Endometrial microvascular endothelial cells (primary cell): ENCODE measurements at regions not wholly inside any gene's neighbourhood (a gene's known extent, or its start where the extent isn't known, plus 50 kb on each side); places are given as distances from the start of the nearest gene placed in this dataset.
"Not testable (repeated sequence)": the region's sequence is repeated elsewhere in the genome, so short reads cannot be mapped to it uniquely, and the experiment has no call there.

ENCODE experiments used
- in situ Hi-C: cut with HindIII; loops from 2 replicates; pipeline ENCODE4 v1.10.0; 2017; ENCODE audit warnings: low sequenced_read_pairs, low pct_unique_long_range_greater_than_20kb; ENCODE audit errors: inconsistent ontology term

DNA sequence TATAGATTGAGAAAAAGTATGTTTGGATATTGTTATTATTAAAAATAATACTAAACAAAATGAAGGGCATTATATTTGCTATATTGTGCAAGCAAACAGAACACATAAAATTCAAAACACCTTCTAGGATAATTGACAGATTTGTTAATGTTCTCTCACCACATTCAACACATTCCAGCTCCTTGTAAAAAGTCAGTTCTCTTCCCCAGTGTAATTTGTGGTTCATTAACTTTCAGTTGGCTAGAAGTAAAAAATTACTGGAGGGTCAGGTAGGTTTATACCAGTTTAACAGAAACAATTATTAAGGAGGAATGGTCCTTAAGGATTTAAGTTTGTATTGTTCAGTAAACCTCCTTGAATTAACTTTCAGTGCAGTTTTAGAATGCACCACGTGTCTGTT, 1235.3 kb upstream of the ADGRL2 start:
- in situ Hi-C loops, result no loop called here

DNA sequence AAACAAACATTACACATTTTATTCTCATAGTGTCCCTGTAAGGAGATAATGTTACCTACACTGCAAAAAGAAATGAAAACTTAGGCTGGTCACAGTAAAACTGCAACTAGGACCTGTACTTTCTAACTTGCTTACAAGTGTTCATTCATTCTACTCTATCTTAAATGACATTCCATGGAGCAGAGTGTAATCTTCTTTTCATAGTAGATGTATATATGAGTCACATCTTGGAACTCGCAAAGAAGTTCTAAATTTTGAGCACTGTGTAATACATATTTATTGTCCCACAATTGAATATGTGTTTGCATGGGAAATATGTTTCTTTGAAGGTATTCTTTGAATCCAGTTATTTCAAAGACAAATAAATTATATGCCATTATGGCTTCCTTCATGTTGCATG, 1258.5 kb upstream of the ADGRL2 start:
- in situ Hi-C loops, result no loop called here

DNA sequence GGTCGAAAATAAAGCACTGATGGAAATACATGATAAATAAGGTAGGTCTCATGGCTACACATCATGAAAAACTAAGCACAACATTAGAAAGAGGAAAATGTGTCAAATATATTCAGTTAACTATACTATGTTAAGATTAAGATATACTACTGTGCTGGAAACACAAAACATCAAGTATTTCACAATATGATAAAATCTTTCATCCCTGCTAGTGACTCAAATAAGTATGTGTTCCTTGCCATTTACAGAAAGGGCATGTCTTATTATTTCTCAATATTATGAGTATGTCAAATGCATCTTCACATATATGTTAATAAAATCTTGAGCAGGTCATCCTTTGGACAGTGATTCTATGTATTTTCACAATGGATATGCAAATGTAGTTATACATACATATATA, 1260.1 kb upstream of the ADGRL2 start:
- in situ Hi-C loops, result no loop called here

DNA sequence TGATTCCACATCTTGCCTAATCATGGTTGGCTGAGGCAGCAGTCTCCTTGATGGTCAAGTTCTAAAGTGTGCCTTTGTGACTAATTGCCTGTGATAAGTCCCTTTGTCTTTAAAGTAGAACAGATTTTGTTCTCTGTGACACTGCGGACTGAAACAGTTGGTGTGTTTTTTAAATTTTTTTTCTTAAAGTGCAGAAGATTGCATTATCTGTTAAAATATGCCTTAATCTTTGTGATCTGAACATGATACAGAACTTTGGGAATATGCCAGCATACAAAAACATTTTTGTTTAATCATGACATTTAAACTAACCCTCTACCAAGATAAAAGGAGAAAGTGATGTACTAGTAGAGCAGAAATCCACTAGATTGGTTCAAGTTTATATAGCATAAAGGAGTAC, 1260.6 kb upstream of the ADGRL2 start:
- in situ Hi-C loops, result no loop called here

DNA sequence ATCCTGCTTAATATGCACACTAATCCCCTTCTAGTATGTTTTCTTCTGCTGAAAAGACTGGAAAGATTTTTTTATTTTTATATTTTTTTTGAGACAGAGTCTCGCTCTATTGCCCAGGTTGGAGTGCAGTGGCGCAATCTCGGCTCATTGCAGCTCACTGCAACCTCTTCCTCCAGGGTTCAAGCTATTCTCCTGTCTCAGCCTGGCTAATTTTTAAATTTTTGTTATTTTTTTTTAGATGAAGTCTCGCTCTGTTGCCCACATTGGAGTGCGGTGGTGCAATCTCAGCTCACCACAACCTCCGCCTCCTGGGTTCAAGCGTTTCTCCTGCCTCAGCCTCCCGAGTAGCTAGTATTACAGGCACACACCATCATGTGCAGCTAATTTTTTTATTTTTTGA, 1261.4 kb upstream of the ADGRL2 start:
- in situ Hi-C loops, result not testable (repeated sequence)

DNA sequence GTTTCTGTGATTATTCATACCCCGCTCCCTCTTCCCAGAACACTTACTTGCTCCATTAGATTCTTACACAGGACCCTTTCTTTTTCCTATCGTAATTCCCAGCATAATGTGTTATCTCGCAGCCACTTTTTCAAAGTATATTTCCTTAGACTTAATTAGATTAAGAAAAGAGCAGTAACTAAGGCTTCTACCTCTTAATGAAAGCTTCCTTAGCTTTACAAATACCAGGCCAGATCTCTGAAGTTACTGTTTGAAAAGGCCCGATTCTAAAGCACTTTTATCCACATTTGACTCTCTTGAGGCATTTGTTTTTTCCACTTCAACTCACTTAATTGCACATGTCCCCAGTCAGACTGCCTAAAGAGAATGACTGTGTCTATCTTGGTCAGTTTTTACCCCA, 1264.3 kb upstream of the ADGRL2 start:
- in situ Hi-C loops, result no loop called here

DNA sequence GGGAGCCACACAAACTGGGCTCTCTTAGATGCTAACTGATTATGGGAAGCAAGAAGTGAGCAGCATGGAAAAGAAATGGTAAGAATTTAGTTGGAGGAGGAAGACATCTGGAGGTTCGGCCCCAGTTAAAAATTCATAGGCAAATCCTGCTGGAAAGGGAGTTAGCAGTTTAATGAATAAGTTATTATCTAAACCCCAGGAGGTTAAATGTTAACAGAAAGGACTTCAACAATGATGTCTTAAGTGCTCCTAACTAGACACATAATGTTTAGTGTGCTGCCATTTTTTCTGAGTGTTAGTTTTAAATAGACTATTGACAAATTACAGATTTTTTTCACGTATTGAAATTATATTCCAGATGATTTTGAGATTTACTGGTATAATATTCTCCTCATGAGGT, 1265.3 kb upstream of the ADGRL2 start:
- in situ Hi-C loops, result no loop called here

DNA sequence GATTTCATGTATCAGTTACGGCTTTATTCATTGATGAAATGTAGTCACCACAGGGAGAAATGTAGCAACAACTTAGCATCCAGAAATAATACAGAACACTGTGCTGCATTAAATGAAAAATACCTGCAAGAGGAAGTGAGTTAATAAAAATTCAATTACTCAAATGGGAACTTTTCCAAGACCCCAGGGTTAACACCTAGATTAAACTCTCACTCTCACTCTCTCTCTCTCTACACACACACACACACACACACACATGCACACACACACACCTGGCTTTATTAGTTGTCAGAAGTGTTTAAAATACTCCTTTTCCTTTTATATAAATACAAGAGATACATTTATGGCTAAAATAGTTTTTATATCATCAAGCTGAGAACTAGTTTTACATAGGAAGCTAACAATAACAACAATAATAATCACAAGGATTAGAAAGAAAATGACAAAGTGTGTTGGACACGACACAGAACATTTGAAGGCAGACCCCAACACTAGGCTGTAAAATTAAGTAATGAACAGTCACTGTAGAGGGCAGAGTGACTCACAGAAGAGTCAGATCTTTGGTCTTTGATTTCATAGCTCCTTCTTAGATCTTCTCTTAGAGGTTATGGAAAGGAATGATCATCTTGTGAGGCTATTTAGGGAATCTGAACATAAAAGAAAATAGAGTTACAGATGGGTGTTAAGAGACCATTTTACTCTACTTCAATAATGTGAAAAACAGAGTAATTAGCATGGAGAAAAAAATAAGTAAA, 1266.0 kb upstream of the ADGRL2 start:
- in situ Hi-C loops, result no loop called here

DNA sequence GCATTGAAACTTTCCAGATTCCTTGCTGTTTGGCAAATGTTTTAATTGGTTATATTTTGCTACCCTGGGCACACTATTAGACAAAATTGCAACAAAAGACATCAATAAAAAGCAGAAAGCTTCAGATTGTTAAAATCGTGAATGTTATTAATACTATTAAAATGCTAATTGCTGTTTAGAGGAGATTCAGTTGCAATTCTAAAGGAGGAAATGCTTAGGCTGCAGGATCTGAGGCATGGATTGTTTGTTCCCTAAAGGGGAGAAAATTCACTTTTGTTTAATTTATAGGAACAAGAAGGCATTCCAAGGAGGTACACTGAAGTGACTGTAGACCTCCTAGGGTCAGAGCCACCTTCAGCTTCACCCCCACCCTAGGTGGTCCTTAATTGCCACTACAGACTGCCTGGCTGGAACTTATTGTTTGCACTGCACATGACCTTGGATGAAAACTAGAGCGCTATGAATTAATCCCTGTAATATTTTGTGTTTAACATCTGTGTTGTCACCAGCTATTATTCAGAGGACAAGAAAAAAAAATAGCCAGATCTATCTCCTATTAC, 1266.9 kb upstream of the ADGRL2 start:
- in situ Hi-C loops, result no loop called here

DNA sequence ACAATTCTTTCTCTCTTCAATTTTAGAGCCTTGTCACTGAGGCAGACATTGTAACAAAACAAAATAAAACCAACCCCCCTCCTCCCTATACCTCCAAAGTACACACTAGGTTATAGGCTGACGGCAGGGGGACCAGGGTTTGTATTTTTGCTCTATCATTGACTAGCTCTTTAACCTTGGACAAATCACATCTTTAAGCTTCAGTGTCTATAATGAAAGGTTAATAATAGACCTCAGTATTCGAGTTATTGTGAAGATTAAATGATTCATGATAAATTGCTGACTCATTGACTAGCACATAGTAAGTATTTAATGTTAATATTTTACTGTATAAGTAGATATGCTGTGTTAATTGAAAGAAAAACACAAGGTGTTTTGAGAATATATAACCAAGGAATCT, 1267.6 kb upstream of the ADGRL2 start:
- in situ Hi-C loops, result no loop called here

DNA sequence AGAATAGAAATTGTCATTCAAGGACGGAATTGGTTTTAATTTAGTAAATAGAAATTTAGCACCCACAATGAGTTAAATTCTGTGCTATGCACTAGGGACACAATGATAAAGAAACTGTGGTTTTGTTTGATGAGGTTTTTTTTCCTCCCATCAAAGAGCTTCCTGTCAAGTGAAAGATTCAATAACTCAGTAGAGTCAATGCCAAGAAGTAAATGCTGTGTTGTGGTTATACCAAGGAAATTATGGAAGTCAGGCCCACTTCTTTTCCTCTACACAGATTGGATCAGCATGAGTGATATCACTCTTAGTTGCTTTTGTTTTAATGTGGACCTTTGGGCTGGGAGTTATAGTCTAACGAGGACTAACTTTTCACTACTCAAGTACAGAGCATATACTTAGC, 1269.6 kb upstream of the ADGRL2 start:
- in situ Hi-C loops, result no loop called here

DNA sequence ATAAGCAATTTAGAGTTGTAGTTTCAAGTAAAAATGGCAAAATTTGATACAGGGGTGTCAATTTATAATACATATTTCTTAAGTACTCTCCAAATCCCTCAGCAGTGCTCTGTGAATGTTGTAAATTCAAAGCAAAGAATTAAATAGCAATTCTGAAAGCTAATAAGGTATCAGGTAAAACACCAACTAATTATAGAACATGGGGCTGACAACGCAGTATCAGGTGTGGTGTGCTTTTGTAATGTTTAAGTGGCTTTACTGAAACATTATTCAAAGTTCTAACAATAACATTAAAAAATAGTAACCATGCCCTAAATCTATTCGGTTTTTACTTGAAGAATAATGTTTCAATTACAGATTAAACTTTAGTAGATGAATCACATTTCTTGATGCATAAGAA, 1271.2 kb upstream of the ADGRL2 start:
- in situ Hi-C loops, result no loop called here

DNA sequence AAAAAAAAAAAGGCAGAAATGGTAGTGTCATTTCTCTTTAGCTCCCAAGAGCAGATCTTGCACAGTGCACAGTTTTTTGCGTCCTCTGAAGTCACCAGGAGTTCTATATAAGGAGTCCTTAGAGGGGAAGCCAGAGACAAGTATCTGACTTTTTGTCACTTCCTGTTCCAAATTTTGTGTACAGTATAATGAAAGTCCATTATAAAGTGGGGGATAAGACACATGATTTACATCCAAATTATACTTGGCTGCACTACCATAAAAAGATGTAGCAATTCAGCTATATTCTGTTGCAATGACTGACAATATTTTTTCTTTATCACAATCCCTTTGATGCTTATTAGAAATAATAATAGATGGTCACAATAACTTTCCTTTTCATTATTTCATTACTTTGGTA, 1276.9 kb upstream of the ADGRL2 start:
- in situ Hi-C loops, result no loop called here

DNA sequence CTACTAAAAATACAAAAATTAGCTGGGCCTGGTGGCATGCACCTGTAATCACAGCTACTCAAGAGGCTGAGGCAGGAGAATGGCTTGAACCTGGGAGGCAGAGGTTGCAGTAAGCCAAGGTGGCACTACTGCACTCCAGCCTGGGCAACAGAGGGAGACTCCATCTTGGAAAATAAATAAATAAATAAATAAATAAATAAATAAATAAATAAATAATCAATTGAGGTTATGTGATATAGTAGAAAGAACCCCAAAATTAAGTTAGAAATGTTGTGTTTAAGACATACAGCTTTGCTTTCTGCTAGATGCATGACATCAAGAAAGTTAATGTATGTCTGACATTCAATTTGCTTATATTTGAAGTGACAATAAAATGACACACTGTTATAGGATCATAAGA, 1277.7 kb upstream of the ADGRL2 start:
- in situ Hi-C loops, result not testable (repeated sequence)

DNA sequence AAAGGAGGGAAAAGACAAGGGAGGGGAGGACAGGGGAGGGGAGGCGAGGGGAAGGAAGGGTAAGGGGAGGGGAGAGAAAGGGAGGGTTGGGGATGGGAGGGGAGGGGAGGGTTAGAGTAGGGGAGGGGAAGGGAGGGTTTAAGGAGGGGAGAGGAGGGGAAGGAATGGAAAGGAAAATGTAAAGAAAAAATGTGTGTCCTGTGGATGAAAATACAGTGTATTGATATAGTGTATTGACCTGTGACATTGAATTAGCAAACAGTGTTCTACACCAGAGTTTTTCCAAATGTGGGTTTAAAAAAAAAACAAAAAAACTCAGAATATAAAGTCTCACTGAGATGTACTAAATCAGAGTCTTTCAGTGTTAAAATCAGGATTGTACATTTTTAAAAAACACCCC, 1279.8 kb upstream of the ADGRL2 start:
- in situ Hi-C loops, result no loop called here

DNA sequence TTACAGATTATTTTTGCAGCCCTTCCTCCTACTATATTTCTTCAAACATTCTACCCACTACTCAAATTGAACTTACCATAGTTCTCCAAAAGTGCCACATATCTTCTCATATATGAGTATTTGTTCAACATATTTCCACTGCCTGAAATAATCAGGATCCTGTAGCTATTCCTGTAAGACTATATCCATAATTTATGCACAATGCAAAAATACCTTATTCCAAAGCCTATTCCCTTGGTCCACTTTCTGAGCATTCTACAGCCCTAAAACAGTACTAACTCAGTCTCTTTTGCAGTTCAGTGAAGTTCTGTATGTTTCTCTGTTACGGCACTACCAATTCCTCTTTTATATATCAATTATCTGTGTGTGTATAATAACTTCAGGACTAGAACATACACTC, 1283.7 kb upstream of the ADGRL2 start:
- in situ Hi-C loops, result no loop called here

DNA sequence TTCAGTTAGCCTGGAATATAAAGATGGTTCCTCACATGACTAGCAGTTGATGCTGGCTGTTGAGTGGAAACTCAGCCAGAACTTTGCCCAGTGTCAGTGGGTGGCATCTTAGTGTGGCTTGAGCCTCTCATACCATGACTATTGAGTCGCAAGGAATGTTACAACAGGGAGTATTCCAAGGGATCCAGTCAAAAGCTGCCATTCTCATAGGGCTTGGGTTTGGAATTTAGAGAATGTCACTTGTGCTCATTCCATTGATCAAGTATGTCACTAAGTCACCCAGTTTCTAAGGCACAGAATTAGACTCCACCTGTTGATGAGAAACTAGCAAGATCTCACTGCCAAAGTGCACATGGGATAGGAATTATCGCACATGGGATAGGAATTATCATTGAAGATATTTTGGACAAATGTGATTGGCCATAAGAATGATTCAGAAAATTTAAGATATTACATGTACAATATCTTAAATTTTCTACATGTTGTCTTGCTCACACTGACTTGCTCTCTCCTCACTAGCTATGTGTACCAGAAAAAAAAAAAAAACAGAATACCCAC, 1290.7 kb upstream of the ADGRL2 start:
- in situ Hi-C loops, result no loop called here

DNA sequence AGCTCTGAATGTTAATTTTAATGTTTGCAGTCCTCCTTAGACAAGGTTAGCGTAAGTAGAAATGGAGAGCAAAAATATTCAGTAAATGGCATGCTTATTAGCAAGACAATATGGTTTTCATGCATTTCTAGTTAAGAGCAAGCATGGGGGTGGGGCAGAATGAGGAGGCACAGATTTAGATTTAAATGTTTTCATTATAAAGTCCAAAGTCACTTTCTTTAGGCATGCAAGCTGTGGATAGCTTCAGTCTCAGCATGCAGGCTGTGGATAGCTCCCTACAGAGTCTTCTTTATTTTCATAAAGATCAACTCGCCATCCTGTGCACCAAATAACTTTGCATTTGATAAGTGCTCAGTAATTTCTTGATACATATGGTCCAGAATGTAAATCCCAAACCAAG, 1294.5 kb upstream of the ADGRL2 start:
- in situ Hi-C loops, result no loop called here

DNA sequence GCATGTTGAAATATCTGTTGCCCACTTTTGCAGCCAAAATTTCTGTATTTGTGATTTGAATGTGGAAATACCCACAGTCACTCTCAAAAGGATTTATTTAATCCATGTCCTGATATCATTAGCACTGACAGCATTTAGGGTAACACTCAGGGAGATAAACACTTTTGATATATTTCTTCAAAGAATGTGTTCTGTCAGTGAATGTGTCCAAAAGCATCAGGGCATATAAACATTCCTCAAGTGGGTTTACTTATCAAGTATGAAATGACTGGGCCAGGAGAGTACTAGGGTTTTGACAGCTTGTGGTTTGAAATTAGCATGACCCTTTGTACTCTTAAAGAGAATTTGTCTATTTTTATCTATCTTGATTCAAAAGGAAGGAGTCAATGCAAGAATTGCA, 1302.1 kb upstream of the ADGRL2 start:
- in situ Hi-C loops, result no loop called here

DNA sequence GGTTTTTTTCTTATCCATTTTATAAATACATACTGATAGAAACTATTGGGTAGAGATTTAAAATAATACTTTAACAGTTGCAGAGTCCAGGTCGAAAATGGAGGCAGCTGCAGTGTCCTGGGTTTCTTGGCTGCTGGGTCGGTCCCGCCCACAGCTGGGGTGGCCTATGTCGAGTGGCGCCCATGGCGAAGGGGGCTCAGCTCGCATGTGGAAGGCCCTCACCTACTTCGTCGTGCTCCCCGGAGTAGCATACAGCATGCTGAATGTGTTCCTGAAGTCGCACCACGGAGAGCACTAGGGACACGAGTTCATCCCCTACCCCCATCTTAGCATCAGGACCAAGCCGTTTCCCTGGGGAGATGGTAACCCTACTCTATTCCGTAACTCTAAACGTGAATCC, 1304.9 kb upstream of the ADGRL2 start:
- in situ Hi-C loops, result no loop called here

DNA sequence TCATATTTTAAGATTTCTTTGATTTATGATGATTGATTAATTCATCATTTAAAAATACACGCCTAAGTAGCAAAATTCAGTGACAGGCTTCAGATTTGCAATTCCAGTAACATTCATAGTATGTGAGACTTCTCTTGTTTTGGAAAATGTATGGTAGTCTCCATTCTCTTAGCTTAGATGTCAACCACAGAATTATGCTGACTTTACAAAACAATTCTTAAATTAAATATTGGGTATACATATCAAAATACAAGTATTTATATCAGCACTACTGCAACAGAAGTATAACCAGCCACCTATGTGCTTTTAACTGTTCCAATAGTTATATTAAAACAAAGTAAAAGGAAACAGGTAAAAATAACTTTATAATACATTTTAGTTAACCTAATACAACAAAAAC, 1328.6 kb upstream of the ADGRL2 start:
- in situ Hi-C loops, result no loop called here
